HCT116 (cell line): ENCODE measurements at regions not wholly inside any gene's neighbourhood (a gene's known extent, or its start where the extent isn't known, plus 50 kb on each side); places are given as distances from the start of the nearest gene placed in this dataset.

Experiments
- ATAC-seq: fragments of 200-7000 bp; cut with Tn5 transposase; 2 replicates; pipeline ENCODE4 v1.9.1; 2020; ENCODE audit warnings: mild to moderate bottlenecking, moderate library complexity
- BruUV-seq: library from RNA; stranded (reverse); fragments of 400-500 nt; replicated peaks from 2 replicates; lab custom pipeline; 2021; lab: Mats Ljungman, UMichigan
- CTCF ChIA-PET: fragments of 300-600 bp; sonication (Branson Sonifier 250); formaldehyde crosslinking; loops from one replicate; lab custom pipeline; 2021; ENCODE audit warnings: antibody characterized with exemption; lab: Charles Lee
- POLR2A ChIA-PET: fragments of 300-600, 350-600 bp; sonication (Branson Sonifier 250); formaldehyde crosslinking; loops from one replicate; lab custom pipeline; 2021; ENCODE audit warnings: antibody characterized with exemption; lab: Charles Lee
- RAD21 ChIA-PET, 2 experiments: fragments of 300-600 bp; sonication (Branson Sonifier 250); formaldehyde crosslinking; loops; one replicate each; lab custom pipeline; 2023; ENCODE audit warnings: low total read pairs in 2 of 2; ENCODE audit not compliant: uncharacterized antibody in 2 of 2, unreplicated experiment in 2 of 2, low non-redundant PET in 1 of 2; lab: Charles Lee
- DNase-seq: peaks from one replicate; pipeline ENCODE4 v3.0.0-alpha.2; 2010; ENCODE audit warnings: low read depth, low spot score
- H2AFZ ChIP-seq: fragments of 200-600 bp; shearing (Covaris generic), sonication (generic); 2 replicates; pipeline ENCODE4 v1.6.1; 2017; ENCODE audit warnings: low read depth, mixed run types, mixed read lengths, antibody characterized with exemption, low read length; ENCODE audit not compliant: poor library complexity, severe bottlenecking
- H3K27ac ChIP-seq: 2 replicates; pipeline ENCODE4 v1.5.1; 2012; ENCODE audit warnings: low read depth, low read length
- H3K27me3 ChIP-seq: fragments of 200-600 bp; sonication (generic); 2 replicates; pipeline ENCODE4 v1.6.1; 2016; ENCODE audit warnings: mixed run types, low read length, mixed read lengths; ENCODE audit not compliant: insufficient read depth
- H3K36me3 ChIP-seq, 2 experiments: fragments of 200-500 bp in 1 of 2; fragments of 200-600 bp in 1 of 2; sonication (Bioruptor generic) in 1 of 2; sonication (generic) in 1 of 2; 2 replicates each; pipeline versions ENCODE4 v1.5.1 to v1.6.1; 2014 to 2016; ENCODE audit warnings: low read length in 2 of 2, inconsistent platforms in 1 of 2, mixed read lengths in 1 of 2, mixed run types in 1 of 2; ENCODE audit not compliant: insufficient read depth in 2 of 2, control insufficient read depth in 1 of 2
- H3K4me1 ChIP-seq, 2 experiments: fragments of 200-600 bp in 1 of 2; sonication (generic) in 1 of 2; 2 replicates each; pipeline versions ENCODE4 v1.5.1 to v1.6.1; 2012 to 2017; ENCODE audit warnings: low read length in 2 of 2, inconsistent platforms in 1 of 2, mild to moderate bottlenecking in 1 of 2, mixed read lengths in 1 of 2, mixed run types in 1 of 2, moderate library complexity in 1 of 2; ENCODE audit not compliant: insufficient read depth in 2 of 2, control insufficient read depth in 1 of 2
- H3K4me2 ChIP-seq: fragments of 200-600 bp; sonication (generic); 2 replicates; pipeline ENCODE4 v1.6.1; 2017; ENCODE audit warnings: mixed run types, low read length, mixed read lengths
- H3K4me3 ChIP-seq, 2 experiments: fragments of 200-600 bp in 1 of 2; sonication (generic) in 1 of 2; replicated peaks in 1 of 2; 2 replicates each; pipeline ENCODE4 v1.5.1; 2011 to 2016; ENCODE audit warnings: low read length in 2 of 2, control low read depth in 1 of 2, low read depth in 1 of 2, mild to moderate bottlenecking in 1 of 2, mixed read lengths in 1 of 2, mixed run types in 1 of 2
- H3K79me2 ChIP-seq: fragments of 200-600 bp; sonication (generic); 2 replicates; pipeline ENCODE4 v1.6.1; 2017; ENCODE audit warnings: mild to moderate bottlenecking, mixed run types, low read length, moderate library complexity, mixed read lengths; ENCODE audit not compliant: insufficient read depth
- H3K9ac ChIP-seq: fragments of 200-600 bp; sonication (generic); 2 replicates; pipeline ENCODE4 v1.6.1; 2016; ENCODE audit warnings: low read length, mixed read lengths
- H3K9me2 ChIP-seq: fragments of 200-600 bp; sonication (generic), shearing (Covaris generic); 2 replicates; pipeline ENCODE4 v1.6.1; 2017; ENCODE audit warnings: mixed run types, mild to moderate bottlenecking, moderate library complexity; ENCODE audit not compliant: insufficient read depth
- H3K9me3 ChIP-seq, 2 experiments: fragments of 200-500 bp in 1 of 2; fragments of 200-600 bp in 1 of 2; sonication (Bioruptor generic) in 1 of 2; sonication (generic) in 1 of 2; 2 replicates each; pipeline ENCODE4 v1.6.1; 2014 to 2017; ENCODE audit warnings: low read length in 2 of 2, mixed read lengths in 2 of 2, inconsistent platforms in 1 of 2, low read depth in 1 of 2, mild to moderate bottlenecking in 1 of 2, mixed run types in 1 of 2, moderate library complexity in 1 of 2; ENCODE audit not compliant: control insufficient read depth in 1 of 2, insufficient read depth in 1 of 2
- H4K20me1 ChIP-seq: fragments of 200-600 bp; sonication (generic), shearing (Covaris generic); 2 replicates; pipeline ENCODE4 v1.6.1; 2017; ENCODE audit warnings: mixed run types, mild to moderate bottlenecking, moderate library complexity; ENCODE audit not compliant: insufficient read depth
- CBX3 ChIP-seq: IDR thresholded peaks from 2 replicates; pipeline ENCODE4 v1.6.1; 2012; ENCODE audit warnings: low read depth
- ELF1 ChIP-seq: IDR thresholded peaks from 2 replicates; pipeline ENCODE4 v1.6.1; 2012; ENCODE audit warnings: low read depth, borderline replicate concordance
- EZH2 ChIP-seq: fragments of 200-600 bp; sonication (generic); IDR thresholded peaks from 2 replicates; pipeline ENCODE4 v1.6.1; 2017; ENCODE audit warnings: antibody characterized with exemption, mixed run types
- EZH2phosphoT487 ChIP-seq: fragments of 200-600 bp; IDR thresholded peaks from 2 replicates; pipeline ENCODE4 v1.6.1; 2018; ENCODE audit warnings: antibody characterized with exemption, borderline replicate concordance
- POLR2A ChIP-seq: IDR thresholded peaks from 2 replicates; pipeline ENCODE4 v1.7.0; 2011; ENCODE audit warnings: borderline replicate concordance; ENCODE audit not compliant: insufficient read depth, insufficient read length; ENCODE audit errors: extremely low read depth
- RAD21 ChIP-seq: IDR thresholded peaks from 2 replicates; pipeline ENCODE4 v1.6.1; 2012; ENCODE audit warnings: low read depth, mild to moderate bottlenecking
- SIN3A ChIP-seq: IDR thresholded peaks from 2 replicates; pipeline ENCODE4 v1.6.1; 2012; ENCODE audit warnings: low read depth
- SP1 ChIP-seq: IDR thresholded peaks from 2 replicates; pipeline ENCODE4 v1.6.1; 2012; ENCODE audit warnings: low read depth
- intact Hi-C: fragments of 100-400 bp; cut with micrococcal nuclease; formaldehyde crosslinking; loops from 2 replicates; pipeline ENCODE4 v1.10.0; 2022
- TF ChIP-seq, protein P1 (sequence below): IDR thresholded peaks from 2 replicates; pipeline ENCODE4 v1.6.1; 2011; ENCODE audit warnings: mild to moderate bottlenecking, low read length, moderate library complexity; ENCODE audit not compliant: insufficient replicate concordance; ENCODE audit errors: extremely low read depth
- TF ChIP-seq, protein P2 (sequence below), 3 experiments: fragments of 200-600 bp in 1 of 3; sonication (generic) in 1 of 3; IDR thresholded peaks in 2 of 3; conservative IDR thresholded peaks in 1 of 3; 2 replicates each; pipeline ENCODE4 v1.5.1; 2012 to 2017; ENCODE audit warnings: low read depth in 2 of 3, low read length in 2 of 3, antibody characterized with exemption in 1 of 3, borderline replicate concordance in 1 of 3, control low read depth in 1 of 3, mild to moderate bottlenecking in 1 of 3, mixed read lengths in 1 of 3, mixed run types in 1 of 3, moderate library complexity in 1 of 3; ENCODE audit not compliant: insufficient read depth in 1 of 3
- TF ChIP-seq, protein P3 (sequence below): IDR thresholded peaks from 2 replicates; pipeline ENCODE4 v1.6.1; 2012; ENCODE audit warnings: low read depth
- TF ChIP-seq, protein P4 (sequence below): IDR thresholded peaks from 2 replicates; pipeline ENCODE4 v1.6.1; 2012

DNA sequence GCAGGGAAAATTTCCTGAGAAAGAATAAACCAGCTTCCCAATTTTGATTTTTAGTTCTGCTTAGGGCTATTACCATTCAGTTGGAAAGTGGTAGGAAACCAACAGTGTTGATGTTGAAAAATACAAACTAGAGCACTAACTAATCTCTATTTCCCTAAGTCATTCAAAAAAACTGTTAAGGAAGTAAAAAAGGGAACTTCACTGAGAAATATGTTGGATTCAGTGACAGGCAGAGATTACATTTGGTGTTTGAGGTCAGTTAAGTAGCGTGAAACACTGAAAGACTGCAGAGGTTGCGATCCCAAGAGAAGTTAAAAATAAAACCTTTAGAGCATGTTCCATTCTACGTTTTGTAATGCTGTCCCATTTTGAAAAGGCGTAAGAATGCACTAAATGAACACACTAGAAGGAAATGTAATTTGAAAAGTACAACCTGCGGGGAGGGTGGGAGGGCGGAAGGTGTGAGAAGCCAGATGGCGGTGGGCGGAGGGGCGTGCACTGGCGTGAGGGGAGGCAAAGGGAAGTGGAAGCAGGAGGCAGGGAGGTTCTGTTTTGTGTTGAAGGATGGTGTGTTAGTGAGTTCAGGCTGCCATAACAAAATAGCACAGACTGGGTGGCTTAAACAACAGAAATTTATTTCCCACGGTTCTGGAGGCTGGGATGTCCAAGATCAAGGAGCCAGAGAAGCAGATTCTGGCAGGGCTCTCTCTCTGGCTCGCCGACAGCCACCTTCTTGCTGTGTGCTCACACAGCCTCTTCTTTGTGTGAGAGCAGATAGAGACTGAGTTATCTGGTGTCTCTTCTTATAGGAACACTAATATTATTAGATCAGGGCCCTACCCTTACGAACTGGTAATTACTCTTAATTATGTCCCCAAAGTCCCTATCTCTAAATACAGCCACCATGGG, 94.3 kb upstream of the KCTD1 start:
- RAD21 ChIA-PET, result no interaction called here
- Histone ChIP-seq H3K9me3 (no peaks in the 10 kb centered on the region), H3K79me2 (no peaks in the 10 kb centered on the region), H3K9ac (no peak overlapping the region)
- TF ChIP-seq RAD21 (no peak), POLR2A (no peak), SIN3A (no peak), EZH2 (no peak), CBX3 (no peak), SP1 (no peak)
- TF ChIP-seq, protein P1, sequence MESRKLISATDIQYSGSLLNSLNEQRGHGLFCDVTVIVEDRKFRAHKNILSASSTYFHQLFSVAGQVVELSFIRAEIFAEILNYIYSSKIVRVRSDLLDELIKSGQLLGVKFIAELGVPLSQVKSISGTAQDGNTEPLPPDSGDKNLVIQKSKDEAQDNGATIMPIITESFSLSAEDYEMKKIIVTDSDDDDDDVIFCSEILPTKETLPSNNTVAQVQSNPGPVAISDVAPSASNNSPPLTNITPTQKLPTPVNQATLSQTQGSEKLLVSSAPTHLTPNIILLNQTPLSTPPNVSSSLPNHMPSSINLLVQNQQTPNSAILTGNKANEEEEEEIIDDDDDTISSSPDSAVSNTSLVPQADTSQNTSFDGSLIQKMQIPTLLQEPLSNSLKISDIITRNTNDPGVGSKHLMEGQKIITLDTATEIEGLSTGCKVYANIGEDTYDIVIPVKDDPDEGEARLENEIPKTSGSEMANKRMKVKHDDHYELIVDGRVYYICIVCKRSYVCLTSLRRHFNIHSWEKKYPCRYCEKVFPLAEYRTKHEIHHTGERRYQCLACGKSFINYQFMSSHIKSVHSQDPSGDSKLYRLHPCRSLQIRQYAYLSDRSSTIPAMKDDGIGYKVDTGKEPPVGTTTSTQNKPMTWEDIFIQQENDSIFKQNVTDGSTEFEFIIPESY, result no peak
- TF ChIP-seq, all 23 proteins: peak for 0
- no peaks in the 10 kb centered on the region for H3K4me1 ChIP-seq
- ATAC-seq, result no peak
- intact Hi-C loops, result no loop called here
- no peak overlapping the region for H2AFZ ChIP-seq
- no peaks in the 10 kb centered on the region for H3K36me3 ChIP-seq
- no peak for DNase-seq
- ChIA-PET CTCF (no interaction called here), POLR2A (no interaction called here)
- H3K9me2 ChIP-seq, result no peaks in the 10 kb centered on the region
- H3K4me2 ChIP-seq, result no peak overlapping the region
- H3K4me3 ChIP-seq, result no peak overlapping the region
- no TSS peak for BruUV-seq
- no peak overlapping the region for H3K27ac ChIP-seq
- no peaks in the 10 kb centered on the region; the same call in 1 of the 2 replicates for H3K27me3 ChIP-seq
- no peaks in the 10 kb centered on the region for H4K20me1 ChIP-seq

DNA sequence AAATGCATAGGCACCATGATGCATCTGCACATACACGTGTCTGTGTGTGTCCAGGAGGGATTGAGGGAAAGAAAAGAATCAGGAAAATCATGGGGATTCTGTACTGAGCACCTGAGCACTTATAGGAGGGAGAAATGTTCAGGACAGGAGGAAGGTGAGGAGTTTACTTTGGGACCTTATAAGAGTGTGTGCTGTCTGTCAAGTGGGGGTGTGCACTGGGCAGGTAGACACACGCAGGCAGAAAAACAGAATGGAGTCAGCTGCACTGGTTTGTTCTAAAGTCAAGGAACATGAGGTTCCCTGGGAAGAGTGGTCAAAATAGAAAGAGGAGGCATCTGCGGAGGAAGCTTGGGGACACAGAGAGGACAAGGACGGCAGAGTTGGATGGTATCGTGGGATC, 92.2 kb upstream of the KCTD1 start:
- no peaks in the 10 kb centered on the region; the same call in 1 of the 2 replicates for H3K27me3 ChIP-seq
- H3K9me3 ChIP-seq, result no peaks in the 10 kb centered on the region
- H3K4me2 ChIP-seq, result no peak overlapping the region
- no peaks in the 10 kb centered on the region for H4K20me1 ChIP-seq
- H3K9ac ChIP-seq, result no peak overlapping the region
- H3K36me3 ChIP-seq, result no peaks in the 10 kb centered on the region
- DNase-seq, result no peak
- H3K4me3 ChIP-seq, result no peak overlapping the region
- no peak overlapping the region for H3K27ac ChIP-seq
- ChIA-PET CTCF (no interaction called here), POLR2A (no interaction called here), RAD21 (no interaction called here)
- no peaks in the 10 kb centered on the region for H3K9me2 ChIP-seq
- no peaks in the 10 kb centered on the region for H3K4me1 ChIP-seq
- no peak overlapping the region for H2AFZ ChIP-seq
- intact Hi-C loops, result no loop called here
- no peak for ATAC-seq
- H3K79me2 ChIP-seq, result no peaks in the 10 kb centered on the region
- no TSS peak for BruUV-seq
- TF ChIP-seq, protein P2, sequence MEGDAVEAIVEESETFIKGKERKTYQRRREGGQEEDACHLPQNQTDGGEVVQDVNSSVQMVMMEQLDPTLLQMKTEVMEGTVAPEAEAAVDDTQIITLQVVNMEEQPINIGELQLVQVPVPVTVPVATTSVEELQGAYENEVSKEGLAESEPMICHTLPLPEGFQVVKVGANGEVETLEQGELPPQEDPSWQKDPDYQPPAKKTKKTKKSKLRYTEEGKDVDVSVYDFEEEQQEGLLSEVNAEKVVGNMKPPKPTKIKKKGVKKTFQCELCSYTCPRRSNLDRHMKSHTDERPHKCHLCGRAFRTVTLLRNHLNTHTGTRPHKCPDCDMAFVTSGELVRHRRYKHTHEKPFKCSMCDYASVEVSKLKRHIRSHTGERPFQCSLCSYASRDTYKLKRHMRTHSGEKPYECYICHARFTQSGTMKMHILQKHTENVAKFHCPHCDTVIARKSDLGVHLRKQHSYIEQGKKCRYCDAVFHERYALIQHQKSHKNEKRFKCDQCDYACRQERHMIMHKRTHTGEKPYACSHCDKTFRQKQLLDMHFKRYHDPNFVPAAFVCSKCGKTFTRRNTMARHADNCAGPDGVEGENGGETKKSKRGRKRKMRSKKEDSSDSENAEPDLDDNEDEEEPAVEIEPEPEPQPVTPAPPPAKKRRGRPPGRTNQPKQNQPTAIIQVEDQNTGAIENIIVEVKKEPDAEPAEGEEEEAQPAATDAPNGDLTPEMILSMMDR (IDR thresholded peaks at IDR 0.05 in 2 of 3, conservative IDR thresholded peaks at IDR 0.05 in 1 of 3; ENCODE audit: borderline replicate concordance in 1 of 3, insufficient read depth in 1 of 3, low read depth in 2 of 3, low read length in 2 of 3), result no peak
- TF ChIP-seq, protein P3, sequence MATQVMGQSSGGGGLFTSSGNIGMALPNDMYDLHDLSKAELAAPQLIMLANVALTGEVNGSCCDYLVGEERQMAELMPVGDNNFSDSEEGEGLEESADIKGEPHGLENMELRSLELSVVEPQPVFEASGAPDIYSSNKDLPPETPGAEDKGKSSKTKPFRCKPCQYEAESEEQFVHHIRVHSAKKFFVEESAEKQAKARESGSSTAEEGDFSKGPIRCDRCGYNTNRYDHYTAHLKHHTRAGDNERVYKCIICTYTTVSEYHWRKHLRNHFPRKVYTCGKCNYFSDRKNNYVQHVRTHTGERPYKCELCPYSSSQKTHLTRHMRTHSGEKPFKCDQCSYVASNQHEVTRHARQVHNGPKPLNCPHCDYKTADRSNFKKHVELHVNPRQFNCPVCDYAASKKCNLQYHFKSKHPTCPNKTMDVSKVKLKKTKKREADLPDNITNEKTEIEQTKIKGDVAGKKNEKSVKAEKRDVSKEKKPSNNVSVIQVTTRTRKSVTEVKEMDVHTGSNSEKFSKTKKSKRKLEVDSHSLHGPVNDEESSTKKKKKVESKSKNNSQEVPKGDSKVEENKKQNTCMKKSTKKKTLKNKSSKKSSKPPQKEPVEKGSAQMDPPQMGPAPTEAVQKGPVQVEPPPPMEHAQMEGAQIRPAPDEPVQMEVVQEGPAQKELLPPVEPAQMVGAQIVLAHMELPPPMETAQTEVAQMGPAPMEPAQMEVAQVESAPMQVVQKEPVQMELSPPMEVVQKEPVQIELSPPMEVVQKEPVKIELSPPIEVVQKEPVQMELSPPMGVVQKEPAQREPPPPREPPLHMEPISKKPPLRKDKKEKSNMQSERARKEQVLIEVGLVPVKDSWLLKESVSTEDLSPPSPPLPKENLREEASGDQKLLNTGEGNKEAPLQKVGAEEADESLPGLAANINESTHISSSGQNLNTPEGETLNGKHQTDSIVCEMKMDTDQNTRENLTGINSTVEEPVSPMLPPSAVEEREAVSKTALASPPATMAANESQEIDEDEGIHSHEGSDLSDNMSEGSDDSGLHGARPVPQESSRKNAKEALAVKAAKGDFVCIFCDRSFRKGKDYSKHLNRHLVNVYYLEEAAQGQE, result no peak
- TF ChIP-seq EZH2phosphoT487 (no peak), ELF1 (no peak)
- TF ChIP-seq, protein P4, sequence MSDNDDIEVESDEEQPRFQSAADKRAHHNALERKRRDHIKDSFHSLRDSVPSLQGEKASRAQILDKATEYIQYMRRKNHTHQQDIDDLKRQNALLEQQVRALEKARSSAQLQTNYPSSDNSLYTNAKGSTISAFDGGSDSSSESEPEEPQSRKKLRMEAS, result no peak
